ENCODE measurements at regions not wholly inside any gene's neighbourhood (a gene's known extent, or its start where the extent isn't known, plus 50 kb on each side); places are given as distances from the start of the nearest gene placed in this dataset.
"Not testable (repeated sequence)": the region's sequence is repeated elsewhere in the genome, so short reads cannot be mapped to it uniquely, and the experiment has no call there.

- not testable (repeated sequence) for TF ChIP-seq EP300, CTCF, POLR2AphosphoS5 (IDR thresholded peaks at IDR 0.05)
Measured at GRCh38 chrX:3911012-3911411, 197.6 kb upstream of the PRKX start.

Measured in sigmoid colon (tissue), 4 donors.